ENCODE measurements at regions not wholly inside any gene's neighbourhood (a gene's known extent, or its start where the extent isn't known, plus 50 kb on each side); places are given as distances from the start of the nearest gene placed in this dataset.
"Not testable (repeated sequence)": the region's sequence is repeated elsewhere in the genome, so short reads cannot be mapped to it uniquely, and the experiment has no call there.

- no peaks in the 10 kb centered on the region for H3K9me3 ChIP-seq (replicated peaks)
- H3K27me3 ChIP-seq (ENCODE audit: low read depth) = no peaks in the 10 kb centered on the region
- DNase-seq = no peak
- no peaks in the 10 kb centered on the region for H3K4me1 ChIP-seq
- H3K4me3 ChIP-seq = no peak overlapping the region
- no peak overlapping the region for H3K27ac ChIP-seq (replicated peaks)
- intact Hi-C loops (cut with micrococcal nuclease) = no loop called here
- no peaks in the 10 kb centered on the region for H3K36me3 ChIP-seq
- TF ChIP-seq, protein P1, sequence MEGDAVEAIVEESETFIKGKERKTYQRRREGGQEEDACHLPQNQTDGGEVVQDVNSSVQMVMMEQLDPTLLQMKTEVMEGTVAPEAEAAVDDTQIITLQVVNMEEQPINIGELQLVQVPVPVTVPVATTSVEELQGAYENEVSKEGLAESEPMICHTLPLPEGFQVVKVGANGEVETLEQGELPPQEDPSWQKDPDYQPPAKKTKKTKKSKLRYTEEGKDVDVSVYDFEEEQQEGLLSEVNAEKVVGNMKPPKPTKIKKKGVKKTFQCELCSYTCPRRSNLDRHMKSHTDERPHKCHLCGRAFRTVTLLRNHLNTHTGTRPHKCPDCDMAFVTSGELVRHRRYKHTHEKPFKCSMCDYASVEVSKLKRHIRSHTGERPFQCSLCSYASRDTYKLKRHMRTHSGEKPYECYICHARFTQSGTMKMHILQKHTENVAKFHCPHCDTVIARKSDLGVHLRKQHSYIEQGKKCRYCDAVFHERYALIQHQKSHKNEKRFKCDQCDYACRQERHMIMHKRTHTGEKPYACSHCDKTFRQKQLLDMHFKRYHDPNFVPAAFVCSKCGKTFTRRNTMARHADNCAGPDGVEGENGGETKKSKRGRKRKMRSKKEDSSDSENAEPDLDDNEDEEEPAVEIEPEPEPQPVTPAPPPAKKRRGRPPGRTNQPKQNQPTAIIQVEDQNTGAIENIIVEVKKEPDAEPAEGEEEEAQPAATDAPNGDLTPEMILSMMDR (IDR thresholded peaks at IDR 0.05; ENCODE audit: borderline replicate concordance) = no peak
These were observed 115.7 kb downstream of the HNMT start for GRCh38 chr2:138079976-138080375.

- TF ChIP-seq, protein P1 (IDR thresholded peaks at IDR 0.05; ENCODE audit: borderline replicate concordance) = no peak
- intact Hi-C loops (cut with micrococcal nuclease) = no loop called here
- Histone ChIP-seq H3K4me3 (no peak overlapping the region), H3K9me3 (replicated peaks) (no peaks in the 10 kb centered on the region), H3K4me1 (no peaks in the 10 kb centered on the region), H3K27ac (replicated peaks) (no peak overlapping the region), H3K36me3 (no peaks in the 10 kb centered on the region), H3K27me3 (ENCODE audit: low read depth) (no peaks in the 10 kb centered on the region)
- DNase-seq = no peak
These were observed 117.2 kb downstream of the HNMT start for GRCh38 chr2:138081225-138082073.

DNA sequence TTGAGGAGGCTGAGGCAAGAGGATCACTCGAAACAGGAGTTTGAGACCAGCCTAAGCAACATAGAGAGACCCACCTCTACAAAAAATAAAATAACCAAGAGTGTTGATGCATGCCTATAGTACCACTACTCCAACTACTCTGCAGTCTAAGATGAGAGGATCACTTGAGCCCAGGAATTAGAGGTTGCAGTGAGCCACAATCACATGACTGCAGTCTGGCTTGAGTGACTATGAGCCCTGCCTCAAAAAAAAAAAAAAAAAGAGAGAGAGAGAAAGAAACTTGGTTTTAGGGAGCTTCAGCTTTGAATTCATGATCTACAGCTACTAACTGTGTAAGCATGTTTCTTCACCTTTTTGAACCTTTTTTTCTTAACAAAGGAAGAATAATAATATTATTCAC is 119.9 kb downstream of the HNMT start:
- TF ChIP-seq, protein P1 (IDR thresholded peaks at IDR 0.05; ENCODE audit: borderline replicate concordance) = no peak
- Histone ChIP-seq H3K27ac (replicated peaks) (no peak overlapping the region), H3K4me3 (no peak overlapping the region), H3K36me3 (no peaks in the 10 kb centered on the region), H3K4me1 (peaks cover 5% of the 10 kb centered on the region), H3K27me3 (ENCODE audit: low read depth) (no peaks in the 10 kb centered on the region), H3K9me3 (replicated peaks) (no peaks in the 10 kb centered on the region)
- DNase-seq = no peak
- intact Hi-C loops (cut with micrococcal nuclease) = no loop called here

- H3K9me3 ChIP-seq (replicated peaks); DNase-seq; intact Hi-C loops (cut with micrococcal nuclease); H3K4me1 ChIP-seq; H3K27me3 ChIP-seq (ENCODE audit: low read depth); H3K27ac ChIP-seq (replicated peaks); H3K36me3 ChIP-seq; H3K4me3 ChIP-seq: not testable (repeated sequence)
These were observed 121.2 kb downstream of the HNMT start for GRCh38 chr2:138085441-138085840.

DNA sequence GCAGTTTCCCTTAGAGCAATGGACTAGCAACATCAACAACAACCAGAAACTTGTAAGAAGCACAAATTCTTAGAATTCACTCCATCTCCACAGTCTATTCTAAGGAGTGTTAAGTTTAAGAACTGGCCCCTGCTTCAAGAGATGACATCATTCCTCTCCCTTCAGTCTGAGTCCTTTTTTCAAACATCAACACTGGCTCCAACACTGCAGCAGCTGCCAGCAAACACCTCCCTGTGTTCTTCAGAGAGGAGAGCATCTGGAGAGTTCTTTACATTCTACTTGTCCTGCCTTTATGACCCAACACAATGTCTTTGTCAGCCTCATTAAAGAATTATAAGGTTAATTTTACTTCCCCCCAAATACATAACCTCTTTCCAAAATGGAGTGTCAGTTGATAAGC is 122.3 kb downstream of the HNMT start:
- H3K9me3 ChIP-seq (replicated peaks) = no peaks in the 10 kb centered on the region
- H3K27me3 ChIP-seq (ENCODE audit: low read depth) = no peaks in the 10 kb centered on the region
- TF ChIP-seq, protein P1 (IDR thresholded peaks at IDR 0.05; ENCODE audit: borderline replicate concordance) = no peak
- no peak overlapping the region for H3K27ac ChIP-seq (replicated peaks)
- DNase-seq = no peak
- no peak overlapping the region for H3K4me3 ChIP-seq
- intact Hi-C loops (cut with micrococcal nuclease) = no loop called here
- peaks cover 5% of the 10 kb centered on the region for H3K4me1 ChIP-seq
- no peaks in the 10 kb centered on the region for H3K36me3 ChIP-seq

Measured in left ventricle myocardium inferior (tissue), 1 donor.